OCI-LY3 (cell line): ENCODE measurements at regions not wholly inside any gene's neighbourhood (a gene's known extent, or its start where the extent isn't known, plus 50 kb on each side); places are given as distances from the start of the nearest gene placed in this dataset.

Experiments used
- H2AFZ ChIP-seq: fragments of 200-600, 300-600 bp; shearing (Covaris generic); 2 replicates; pipeline ENCODE4 v1.6.0; 2014; ENCODE audit warnings: antibody characterized with exemption, low read depth, low read length
- H3K27ac ChIP-seq: fragments of 200-600, 300-600 bp; sonication (generic); 2 replicates; pipeline ENCODE4 v1.5.1; 2014; ENCODE audit warnings: mild to moderate bottlenecking, low read length, moderate library complexity, mixed read lengths
- H3K27me3 ChIP-seq: fragments of 200-600, 300-600 bp; sonication (generic); 2 replicates; pipeline ENCODE4 v1.6.1; 2014; ENCODE audit warnings: low read depth, low read length, mixed read lengths
- H3K36me3 ChIP-seq: fragments of 200-600, 300-600 bp; sonication (generic); replicated peaks from 2 replicates; pipeline ENCODE3; 2014; ENCODE audit warnings: low read depth, low read length, mixed read lengths
- H3K4me1 ChIP-seq: fragments of 300-600, 200-600 bp; sonication (generic); 2 replicates; pipeline ENCODE4 v1.6.1; 2014; ENCODE audit warnings: low read length, mixed read lengths
- H3K4me2 ChIP-seq: fragments of 200-600, 300-600 bp; sonication (generic); 2 replicates; pipeline ENCODE4 v1.6.1; 2014; ENCODE audit warnings: low read length, mixed read lengths
- H3K4me3 ChIP-seq: fragments of 300-600, 200-600 bp; sonication (generic); 2 replicates; pipeline ENCODE4 v1.5.1; 2014; ENCODE audit warnings: antibody characterized with exemption, mild to moderate bottlenecking, low read length, moderate library complexity
- H3K79me2 ChIP-seq: fragments of 300-600, 200-600 bp; shearing (Covaris generic); 2 replicates; pipeline ENCODE4 v1.6.1; 2014; ENCODE audit warnings: mild to moderate bottlenecking, low read length, mixed read lengths
- H3K9ac ChIP-seq: fragments of 300-600, 200-600 bp; shearing (Covaris generic); 2 replicates; pipeline ENCODE4 v1.6.0; 2014; ENCODE audit warnings: mild to moderate bottlenecking, low read length, moderate library complexity
- H3K9me3 ChIP-seq: fragments of 200-600, 300-600 bp; shearing (Covaris generic); 2 replicates; pipeline ENCODE4 v1.6.1; 2014; ENCODE audit warnings: low read length, mixed read lengths; ENCODE audit not compliant: insufficient read depth
- H4K20me1 ChIP-seq: fragments of 200-600, 300-600 bp; sonication (generic); 2 replicates; pipeline ENCODE4 v1.6.1; 2016; ENCODE audit warnings: low read length, mixed read lengths; ENCODE audit not compliant: insufficient read depth
- CTCF ChIP-seq: fragments of 200-600, 300-600 bp; sonication (generic); IDR thresholded peaks from 2 replicates; pipeline ENCODE4 v1.5.1; 2014; ENCODE audit warnings: antibody characterized with exemption, low read length, low read depth
- EZH2phosphoT487 ChIP-seq: fragments of 200-600 bp; shearing (Covaris generic); IDR thresholded peaks from 2 replicates; pipeline ENCODE4 v1.6.1; 2018; ENCODE audit warnings: antibody characterized with exemption, mixed run types, low read depth

DNA sequence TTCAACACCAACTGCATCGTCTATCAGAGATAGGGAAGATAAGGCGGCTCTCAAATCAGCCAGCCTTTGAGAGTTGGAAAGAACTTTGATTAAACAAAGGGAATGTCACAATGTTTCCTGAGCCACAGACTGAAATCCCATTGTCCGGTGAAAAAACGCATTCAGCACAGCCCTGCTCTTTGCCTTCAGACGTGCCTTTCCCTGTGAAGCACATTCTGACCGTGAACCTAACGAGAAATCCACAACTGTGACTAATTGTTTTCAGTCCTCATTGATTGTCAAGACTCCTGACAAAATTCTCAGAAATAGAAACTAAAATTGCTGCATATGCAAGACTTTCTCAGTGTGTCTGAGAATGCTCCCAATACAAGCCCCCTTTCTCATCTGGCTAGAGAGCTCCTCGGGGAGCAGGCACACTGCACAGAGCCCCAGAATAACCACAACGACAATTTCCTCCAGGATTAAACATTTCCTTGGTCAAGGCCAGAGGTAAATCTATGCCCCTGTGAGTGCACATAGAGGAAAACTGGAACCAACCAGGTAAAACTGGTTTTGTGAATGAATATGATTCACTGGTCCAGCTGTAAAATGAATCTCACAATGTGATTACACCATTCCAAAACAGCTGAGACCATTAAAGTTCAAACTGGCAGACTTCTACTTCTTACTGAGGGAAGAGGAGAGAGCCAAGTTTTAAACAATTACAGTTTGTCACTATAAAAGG is 561.9 kb upstream of the ID2 start:
- H3K9ac ChIP-seq, result no peak overlapping the region
- H3K9me3 ChIP-seq, result no peaks in the 10 kb centered on the region
- no peak overlapping the region for H3K27ac ChIP-seq
- peaks cover 34% of the 10 kb centered on the region for H3K4me1 ChIP-seq
- no peak overlapping the region for H3K4me3 ChIP-seq
- H3K27me3 ChIP-seq, result peaks cover 15% of the 10 kb centered on the region
- no peak overlapping the region for H3K4me2 ChIP-seq
- H2AFZ ChIP-seq, result no peak overlapping the region
- TF ChIP-seq CTCF (no peak), EZH2phosphoT487 (no peak)
- no peaks in the 10 kb centered on the region for H3K79me2 ChIP-seq
- H3K36me3 ChIP-seq, result no peaks in the 10 kb centered on the region
- H4K20me1 ChIP-seq, result no peaks in the 10 kb centered on the region

DNA sequence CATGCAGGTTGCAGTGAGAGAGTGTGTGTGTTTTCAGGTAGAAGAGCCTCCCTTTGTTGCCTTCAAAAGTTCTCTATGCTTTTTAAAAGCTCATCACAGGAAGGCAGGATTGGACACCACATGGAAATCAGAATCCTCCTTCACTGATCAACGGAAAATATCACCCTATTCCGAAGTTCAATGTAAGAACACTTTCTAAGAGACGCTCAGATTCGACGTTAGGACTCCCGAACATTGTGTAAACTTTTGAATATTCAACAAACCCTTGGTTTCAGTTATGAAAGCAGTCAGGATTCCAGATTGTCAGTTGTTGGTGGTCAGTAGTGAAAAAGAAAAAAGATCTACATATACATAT is 561.4 kb upstream of the ID2 start:
- H3K79me2 ChIP-seq, result no peaks in the 10 kb centered on the region
- no peaks in the 10 kb centered on the region for H3K9me3 ChIP-seq
- H2AFZ ChIP-seq, result no peak overlapping the region
- H3K4me2 ChIP-seq, result peak overlapping the region; percentile 19
- H3K9ac ChIP-seq, result no peak overlapping the region
- H3K27me3 ChIP-seq, result peaks cover 15% of the 10 kb centered on the region
- H3K36me3 ChIP-seq, result no peaks in the 10 kb centered on the region
- TF ChIP-seq CTCF (no peak), EZH2phosphoT487 (no peak)
- no peaks in the 10 kb centered on the region for H4K20me1 ChIP-seq
- peaks cover 34% of the 10 kb centered on the region for H3K4me1 ChIP-seq
- no peak overlapping the region for H3K27ac ChIP-seq
- no peak overlapping the region for H3K4me3 ChIP-seq

- Histone ChIP-seq H3K27ac (no peak overlapping the region), H3K27me3 (peaks cover 15% of the 10 kb centered on the region), H4K20me1 (no peaks in the 10 kb centered on the region), H2AFZ (no peak overlapping the region), H3K79me2 (no peaks in the 10 kb centered on the region), H3K4me2 (peak overlapping the region; percentile 20), H3K4me1 (peaks cover 28% of the 10 kb centered on the region), H3K4me3 (no peak overlapping the region), H3K9me3 (no peaks in the 10 kb centered on the region), H3K36me3 (no peaks in the 10 kb centered on the region), H3K9ac (no peak overlapping the region)
- TF ChIP-seq EZH2phosphoT487 (no peak), CTCF (no peak)
Measured at GRCh38 chr2:8121022-8121825, 560.6 kb upstream of the ID2 start.

DNA sequence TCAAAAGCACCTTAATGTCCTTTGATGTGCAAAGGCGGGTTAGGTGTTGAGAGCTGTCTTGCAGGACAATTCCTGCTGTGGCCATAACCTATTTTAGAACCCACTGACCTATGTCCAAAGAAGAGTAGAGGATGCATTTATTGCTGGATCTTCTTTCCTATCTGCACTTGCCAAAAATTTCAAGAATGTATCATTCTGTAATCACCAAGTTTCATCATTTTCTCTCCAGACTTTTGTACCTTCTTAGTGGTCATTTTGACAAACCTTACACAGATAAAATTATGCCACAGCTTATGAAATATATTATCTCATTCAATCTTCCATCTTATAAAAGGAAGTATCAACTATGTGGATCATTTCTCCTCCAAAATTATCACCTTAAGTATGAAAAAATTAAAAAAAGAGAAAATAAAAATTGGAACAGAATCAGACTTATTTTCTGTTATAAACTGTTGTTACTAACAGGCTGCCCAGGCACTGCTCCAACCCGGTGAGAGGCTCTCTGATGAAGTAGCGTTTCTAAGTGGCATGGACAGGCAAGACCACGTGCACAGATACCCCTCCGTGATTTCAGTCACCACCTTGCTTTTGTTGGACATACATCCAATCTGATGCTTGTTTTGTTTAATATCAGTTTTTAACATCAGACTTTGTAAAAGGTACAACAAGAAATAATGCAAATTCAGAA is 559.9 kb upstream of the ID2 start:
- Histone ChIP-seq H3K9ac (no peak overlapping the region), H3K79me2 (no peaks in the 10 kb centered on the region), H3K4me1 (peaks cover 21% of the 10 kb centered on the region), H3K27me3 (peaks cover 15% of the 10 kb centered on the region), H3K9me3 (no peaks in the 10 kb centered on the region), H3K36me3 (no peaks in the 10 kb centered on the region), H3K27ac (no peak overlapping the region), H3K4me3 (no peak overlapping the region), H2AFZ (no peak overlapping the region), H3K4me2 (0 out of 2 replicates have a peak overlapping the region, but pooled peaks have one; percentile 20), H4K20me1 (no peaks in the 10 kb centered on the region)
- no peak for TF ChIP-seq EZH2phosphoT487
- TF ChIP-seq CTCF, result no peak
